Right atrium auricular region (tissue), 2 donors: ENCODE measurements at regions not wholly inside any gene's neighbourhood (a gene's known extent, or its start where the extent isn't known, plus 50 kb on each side); places are given as distances from the start of the nearest gene placed in this dataset.

ENCODE experiments used
- DNase-seq: peaks from one replicate; pipeline ENCODE4 v3.0.0-alpha.2; 2019; ENCODE audit warnings: low spot score
- H3K27ac ChIP-seq, 2 donors: fragments of 200-600 bp; sonication (generic); 1 replicate in 1 of 2; 2 replicates in 1 of 2; pipeline ENCODE4 v1.5.1; 2016 to 2019
- H3K27me3 ChIP-seq, 2 donors: fragments of 200-600 bp; sonication (generic); one replicate each; pipeline versions ENCODE4 v1.5.1 to v1.6.0; 2017 to 2019
- H3K36me3 ChIP-seq: fragments of 200-600 bp; sonication (generic); one replicate; pipeline ENCODE4 v1.5.1; 2016
- H3K4me1 ChIP-seq, 2 donors: fragments of 200-600 bp; sonication (generic); one replicate each; pipeline versions ENCODE4 v1.5.1 to v1.6.0; 2017 to 2019
- H3K4me3 ChIP-seq, 2 donors: fragments of 200-600 bp; sonication (generic); 1 replicate in 1 of 2; 2 replicates in 1 of 2; pipeline ENCODE4 v1.5.1; 2017 to 2019; ENCODE audit warnings: mild to moderate bottlenecking in 1 of 2, moderate library complexity in 1 of 2
- H3K9me3 ChIP-seq, 2 donors: fragments of 200-600 bp; sonication (generic); one replicate each; pipeline ENCODE4 v1.5.1; 2019
- CTCF ChIP-seq, 2 donors: fragments of 200-600 bp; sonication (generic); IDR thresholded peaks; one replicate each; pipeline ENCODE4 v1.5.1; 2019; ENCODE audit warnings: antibody characterized with exemption in 2 of 2

- Histone ChIP-seq H3K4me3 (no peak overlapping the region), H3K27me3 (no peaks in the 10 kb centered on the region), H3K27ac (no peak overlapping the region), H3K36me3 (no peaks in the 10 kb centered on the region), H3K4me1 (peaks cover 0 to 4% of the 10 kb centered on the region in 2 donors), H3K9me3 (no peaks in the 10 kb centered on the region)
- no peak for DNase-seq
- no peak for TF ChIP-seq CTCF (IDR thresholded peaks at IDR 0.05)
Observed at GRCh38 chr10:79012567-79012966, 56.2 kb upstream of the ZMIZ1 start.

- H3K4me3 ChIP-seq: no peak overlapping the region
Observed at GRCh38 chr10:79013406-79013987, 55.3 kb upstream of the ZMIZ1 start.

GRCh38 chr10:79014796-79015195 is 54.0 kb upstream of the ZMIZ1 start:
- no peak for DNase-seq
- H3K36me3 ChIP-seq: no peaks in the 10 kb centered on the region
- H3K4me1 ChIP-seq: peaks cover 0 to 13% of the 10 kb centered on the region in 2 donors
- peaks cover 0 to 4% of the 10 kb centered on the region in 2 donors for H3K9me3 ChIP-seq
- no peaks in the 10 kb centered on the region for H3K27me3 ChIP-seq
- no peak for TF ChIP-seq CTCF (IDR thresholded peaks at IDR 0.05)
- no peak overlapping the region for H3K4me3 ChIP-seq
- no peak overlapping the region for H3K27ac ChIP-seq

More at GRCh38 chr10:79013406-79013987, 55.3 kb upstream of the ZMIZ1 start:
- Histone ChIP-seq H3K9me3 (peaks cover 0 to 4% of the 10 kb centered on the region in 2 donors), H3K27me3 (no peaks in the 10 kb centered on the region), H3K27ac (peak overlapping the region in 1 of 2 donors; percentile 19), H3K4me1 (peaks cover 0 to 8% of the 10 kb centered on the region in 2 donors), H3K36me3 (no peaks in the 10 kb centered on the region)
- no peak for TF ChIP-seq CTCF (IDR thresholded peaks at IDR 0.05)
- DNase-seq: no peak

GRCh38 chr10:79017882-79018520 is 50.8 kb upstream of the ZMIZ1 start:
- Histone ChIP-seq H3K36me3 (no peaks in the 10 kb centered on the region), H3K27ac (peak overlapping the region; percentile 37 to 46), H3K27me3 (no peaks in the 10 kb centered on the region), H3K9me3 (peaks cover 0 to 4% of the 10 kb centered on the region in 2 donors), H3K4me3 (no peak overlapping the region), H3K4me1 (peaks cover 0 to 17% of the 10 kb centered on the region in 2 donors)
- no peak for DNase-seq
- no peak for TF ChIP-seq CTCF (IDR thresholded peaks at IDR 0.05)

- DNase-seq: no peak
- H3K9me3 ChIP-seq: peaks cover 0 to 4% of the 10 kb centered on the region in 2 donors
- H3K27me3 ChIP-seq: no peaks in the 10 kb centered on the region
- H3K36me3 ChIP-seq: no peaks in the 10 kb centered on the region
- no peak for TF ChIP-seq CTCF (IDR thresholded peaks at IDR 0.05)
- H3K4me3 ChIP-seq: no peak overlapping the region
- peaks cover 0 to 19% of the 10 kb centered on the region in 2 donors for H3K4me1 ChIP-seq
- peak overlapping the region; percentile 37 to 46 for H3K27ac ChIP-seq
Observed at GRCh38 chr10:79018521-79019011, 50.2 kb upstream of the ZMIZ1 start.
